Right kidney (tissue), 1 donor: ENCODE measurements at regions not wholly inside any gene's neighbourhood (a gene's known extent, or its start where the extent isn't known, plus 50 kb on each side); places are given as distances from the start of the nearest gene placed in this dataset.
"Not testable (repeated sequence)": the region's sequence is repeated elsewhere in the genome, so short reads cannot be mapped to it uniquely, and the experiment has no call there.

Experiments
- DNase-seq: peaks from one replicate; pipeline ENCODE4 v3.0.0-alpha.2; 2016

DNA sequence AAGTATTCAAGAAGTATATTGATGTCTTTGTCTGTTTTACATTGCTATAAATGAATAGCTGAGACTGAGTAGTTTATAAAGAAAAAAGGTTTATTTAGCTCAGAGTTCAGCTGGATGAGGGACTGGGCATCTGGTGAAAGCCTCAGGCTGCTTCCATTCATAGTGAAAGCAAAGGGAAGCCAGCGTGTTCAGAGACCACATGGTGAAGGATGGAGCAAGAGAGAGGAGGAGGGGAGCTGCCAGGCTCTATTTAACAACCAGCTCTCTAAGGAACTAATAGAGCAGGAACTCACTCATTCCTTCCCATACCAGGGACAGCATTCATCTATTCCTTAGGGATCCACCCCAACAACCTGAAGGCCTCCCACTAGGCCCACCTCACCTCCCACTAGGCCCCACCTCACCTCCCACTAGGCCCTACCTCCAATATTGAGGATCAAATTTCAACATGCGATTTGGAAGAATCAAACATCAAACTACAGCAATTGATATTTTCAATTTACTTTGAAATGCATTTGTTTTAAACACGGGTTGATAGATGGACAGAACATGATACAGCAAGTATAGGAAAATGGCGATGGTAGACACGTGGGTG, 167.5 kb upstream of the HES1 start:
- DNase-seq, result no peak

DNA sequence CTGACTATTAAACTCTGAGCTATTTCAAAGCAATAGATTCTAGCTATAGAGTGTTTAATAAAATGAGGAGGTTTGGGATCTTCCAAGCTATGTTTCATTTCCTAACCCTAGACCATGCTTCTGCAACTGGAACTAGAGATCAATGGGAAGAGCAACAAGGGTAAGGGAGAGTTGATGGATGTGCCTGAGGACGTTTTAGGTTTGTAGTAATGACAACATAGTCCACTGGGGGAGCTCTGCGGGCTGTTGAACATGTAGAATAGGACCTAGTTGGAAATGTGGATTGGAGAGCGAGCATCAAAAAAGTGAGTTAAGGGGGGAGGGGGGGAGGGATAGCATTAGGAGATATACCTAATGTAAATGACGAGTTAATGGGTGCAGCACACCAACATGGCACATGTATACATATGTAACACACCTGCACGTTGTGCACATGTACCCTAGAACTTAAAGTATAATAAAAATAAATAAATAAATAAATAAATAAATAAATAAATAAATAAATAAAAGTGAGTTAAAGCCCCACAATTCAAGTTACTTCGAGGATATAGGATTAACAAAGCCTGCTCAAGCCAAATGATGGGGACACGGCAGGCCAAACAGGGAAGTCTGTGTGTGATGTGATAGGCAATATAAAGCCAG, 165.7 kb upstream of the HES1 start:
- DNase-seq, result not testable (repeated sequence)

DNA sequence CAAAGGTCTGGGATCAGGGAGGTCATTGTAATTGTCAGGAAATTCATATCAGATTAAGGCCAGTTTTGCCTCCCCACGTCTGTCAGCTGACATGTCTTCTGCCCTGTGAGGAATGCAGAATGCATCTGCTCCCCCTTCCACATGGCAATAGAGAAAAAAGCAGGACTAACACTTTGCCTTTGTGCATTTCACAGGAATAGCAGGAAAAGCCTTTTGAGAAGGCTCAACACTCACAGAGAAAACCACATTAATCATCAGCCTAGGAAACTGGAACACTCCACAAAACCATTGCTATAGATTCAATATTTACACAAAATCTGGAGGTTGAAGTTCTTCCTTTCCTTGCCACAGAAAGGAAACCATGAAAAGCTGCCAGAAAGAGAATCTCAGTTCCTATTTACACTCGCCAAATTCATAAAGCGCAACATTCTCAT, 165.2 kb upstream of the HES1 start:
- no peak for DNase-seq

DNA sequence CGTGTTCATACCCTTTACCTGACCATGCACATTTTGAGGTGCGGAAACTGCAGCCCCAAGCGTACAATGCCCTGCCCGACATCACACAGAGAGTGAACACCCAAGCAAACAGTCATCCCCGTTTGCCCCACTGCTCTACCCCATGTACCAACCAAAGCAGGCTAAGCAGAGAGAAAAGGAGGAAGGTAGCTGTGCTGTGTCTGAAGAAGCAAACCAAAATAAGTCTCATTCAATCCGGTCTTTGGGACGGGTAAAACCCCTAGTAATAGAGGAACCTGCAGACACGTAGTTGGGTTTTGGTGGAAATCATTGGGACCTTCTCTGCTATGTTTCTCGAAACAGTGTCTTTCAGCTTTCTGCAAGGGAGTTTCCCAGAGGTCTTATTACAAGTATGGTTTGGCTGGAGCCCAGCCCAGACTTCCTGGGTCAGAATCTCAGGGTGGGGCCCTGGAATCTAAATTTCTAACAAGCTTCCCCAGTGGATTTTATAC, 164.6 kb upstream of the HES1 start:
- no peak for DNase-seq

DNA sequence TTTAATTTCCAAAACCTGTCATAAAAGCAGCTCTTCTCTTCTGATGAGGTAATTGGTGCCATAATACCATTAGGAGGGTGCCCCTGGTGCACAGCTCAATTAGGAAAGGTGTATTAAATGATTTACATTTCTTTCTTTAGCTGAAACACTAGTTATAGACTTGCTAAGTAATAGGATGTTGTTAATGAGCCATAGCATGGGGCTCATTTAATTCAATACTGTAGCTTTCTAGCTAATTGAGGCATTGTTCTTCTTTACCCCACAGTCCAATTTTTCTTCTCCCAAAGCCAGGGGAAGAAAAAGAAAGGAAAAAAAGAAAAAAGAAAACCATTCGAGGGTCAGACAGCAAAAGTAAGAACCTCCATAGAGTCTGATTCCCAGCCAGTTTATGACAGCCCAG, 164.0 kb upstream of the HES1 start:
- DNase-seq, result no peak

DNA sequence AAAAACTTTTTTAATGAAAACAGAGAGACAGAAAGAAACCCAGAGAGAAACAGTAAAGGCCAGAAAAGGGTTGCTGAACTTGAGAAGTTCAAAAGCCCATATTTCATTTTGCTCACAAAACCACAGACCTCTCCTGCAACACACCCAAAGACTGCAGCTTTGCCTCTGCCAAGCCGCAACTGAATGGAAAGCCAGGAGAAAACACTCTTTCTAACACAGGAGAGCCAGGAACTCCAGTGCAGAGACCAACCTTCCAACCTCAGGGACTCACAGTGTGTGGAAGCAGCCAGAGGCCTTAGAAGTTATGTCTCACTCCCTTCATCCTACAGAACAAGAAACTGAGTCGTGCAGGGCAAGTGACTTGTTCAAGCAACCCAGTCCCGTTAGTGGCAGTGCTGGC, 163.1 kb upstream of the HES1 start:
- DNase-seq, result no peak

DNA sequence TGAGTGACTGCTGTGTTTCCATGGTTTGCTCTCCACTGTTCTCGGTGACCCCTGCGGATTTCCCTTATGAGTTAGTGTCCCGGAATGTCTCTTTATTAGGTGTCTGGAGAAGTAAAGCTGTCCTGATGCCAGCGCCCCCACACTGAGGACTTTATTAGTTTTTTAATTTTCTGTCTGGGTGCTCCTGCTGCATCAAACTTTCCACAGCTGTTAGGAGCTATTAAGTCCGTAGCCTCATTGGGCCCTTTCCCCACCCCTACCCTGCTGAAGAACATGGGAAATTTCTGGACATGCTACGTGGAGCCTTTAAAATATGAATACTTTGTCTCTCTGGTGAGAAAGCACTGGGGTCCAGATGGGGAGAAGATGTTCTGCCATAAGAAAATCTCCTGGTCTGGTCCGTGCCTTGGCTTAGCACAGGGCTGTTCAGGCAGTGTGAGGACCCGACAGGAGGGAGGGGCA, 161.7 kb upstream of the HES1 start:
- DNase-seq, result no peak

DNA sequence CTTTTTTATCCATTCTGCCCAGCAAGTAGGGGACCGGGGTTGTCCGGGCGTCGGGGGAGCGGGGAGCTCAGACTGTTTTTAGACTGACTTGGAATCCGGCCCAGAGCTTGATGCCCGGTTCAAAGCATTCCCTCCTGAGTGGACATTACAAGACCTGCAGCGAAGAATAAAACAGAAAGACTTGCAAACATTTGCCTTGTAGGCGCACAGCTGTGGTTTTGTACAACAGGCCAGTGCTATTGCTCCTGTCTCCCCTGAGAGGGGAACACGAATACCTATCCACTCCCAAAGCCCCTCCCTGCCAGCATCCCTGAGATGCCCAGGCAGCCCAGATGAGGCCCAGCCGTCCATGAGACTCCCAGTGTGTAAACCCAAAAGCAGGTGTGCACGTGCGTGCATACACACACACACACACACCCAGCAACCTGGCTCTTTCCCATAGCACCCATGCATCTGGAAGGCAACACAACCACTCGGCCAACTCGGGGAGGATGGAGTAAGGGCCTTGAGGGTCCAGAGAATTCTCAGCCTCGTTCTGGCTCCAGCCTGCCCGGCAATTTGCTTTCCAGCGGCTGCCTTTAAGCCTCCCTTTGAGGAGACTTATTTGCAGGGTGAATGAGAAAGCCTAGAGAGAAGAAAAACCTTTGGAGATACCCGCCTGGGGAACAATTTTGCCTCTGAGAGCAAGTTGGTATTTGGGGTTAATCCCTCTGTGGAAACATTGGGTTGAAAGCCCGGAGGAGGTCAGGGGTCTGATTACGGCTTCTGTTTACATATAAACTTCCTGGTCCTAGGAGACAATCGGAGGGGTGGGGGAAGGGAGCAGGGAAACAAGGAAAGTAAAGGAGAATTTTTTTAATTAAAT, 161.0 kb upstream of the HES1 start:
- DNase-seq, result peak; percentile 52

DNA sequence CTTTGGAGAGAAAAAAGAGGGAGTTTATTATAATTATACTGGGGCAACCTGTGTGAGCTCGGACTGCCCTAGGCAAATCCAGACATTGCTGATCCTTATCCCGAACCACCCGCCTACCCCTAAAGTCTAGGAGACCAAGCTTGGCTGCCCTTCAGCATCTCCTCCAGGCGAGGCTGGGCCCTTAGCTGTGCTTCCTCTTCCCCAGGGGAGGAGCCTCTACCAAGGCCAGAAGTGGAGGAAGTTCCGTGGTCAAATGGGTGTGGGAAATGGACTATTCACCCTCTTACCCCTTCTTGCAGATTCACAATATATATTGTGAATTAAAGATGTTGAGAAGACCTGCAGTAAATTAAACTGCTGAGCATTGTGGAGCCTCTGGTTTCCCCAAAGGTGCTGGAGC, 158.3 kb upstream of the HES1 start:
- DNase-seq, result no peak

DNA sequence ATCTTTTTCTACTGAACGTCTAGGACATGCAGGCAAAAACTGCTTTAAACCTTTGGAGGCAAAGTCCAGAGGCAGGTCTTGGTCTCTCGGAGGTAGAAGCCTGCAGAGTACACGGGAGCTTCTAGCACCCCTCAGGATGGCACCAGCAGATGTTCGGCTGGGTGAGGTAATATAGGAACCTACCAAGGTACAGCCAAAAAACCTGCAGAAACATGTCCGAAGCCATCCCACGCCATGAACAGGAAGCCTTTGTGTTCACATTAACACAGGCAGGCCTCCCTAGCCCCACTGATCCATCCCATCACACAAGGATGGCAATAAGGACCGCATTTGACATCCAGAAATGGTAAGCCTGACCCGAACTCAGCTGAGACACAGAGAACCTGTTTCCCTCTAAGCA, 157.9 kb upstream of the HES1 start:
- DNase-seq, result no peak

DNA sequence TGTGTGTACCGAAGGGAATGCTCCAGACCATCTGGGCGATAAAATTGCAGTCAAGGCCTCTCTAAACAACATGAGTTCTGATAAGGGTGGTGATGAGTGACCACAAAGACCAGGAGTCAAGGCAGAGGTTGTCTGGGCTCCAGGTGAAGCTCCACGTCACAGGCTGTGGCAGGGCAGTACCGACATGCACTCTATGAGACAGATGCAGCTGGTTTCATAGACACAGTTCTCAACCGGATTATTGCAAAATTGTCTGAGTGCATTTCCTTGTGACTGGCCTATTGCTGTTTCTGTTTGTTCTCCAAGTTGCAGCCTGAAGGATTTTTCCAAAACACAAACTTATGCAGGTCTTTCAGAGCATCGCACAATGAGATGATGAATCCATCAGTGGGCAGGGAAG, 157.5 kb upstream of the HES1 start:
- no peak for DNase-seq

DNA sequence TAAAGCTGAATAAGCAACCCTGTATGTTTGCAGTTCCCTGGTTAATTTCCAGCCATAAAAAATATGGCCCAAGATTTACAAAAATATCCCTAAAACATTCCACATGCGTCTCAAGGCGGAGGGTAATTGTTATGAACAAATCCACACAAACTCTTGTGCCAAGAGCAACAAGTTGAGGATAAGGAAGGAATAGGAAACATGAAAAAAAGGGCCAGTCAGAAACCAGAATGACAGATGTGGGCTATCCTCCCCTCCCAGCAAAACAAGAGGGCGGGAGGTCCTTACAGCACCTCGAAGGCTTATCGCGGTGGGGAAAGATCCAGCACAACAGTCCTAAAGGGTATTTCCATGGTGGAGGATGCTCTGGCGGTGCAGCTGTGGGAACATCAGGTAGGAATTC, 155.6 kb upstream of the HES1 start:
- no peak for DNase-seq

DNA sequence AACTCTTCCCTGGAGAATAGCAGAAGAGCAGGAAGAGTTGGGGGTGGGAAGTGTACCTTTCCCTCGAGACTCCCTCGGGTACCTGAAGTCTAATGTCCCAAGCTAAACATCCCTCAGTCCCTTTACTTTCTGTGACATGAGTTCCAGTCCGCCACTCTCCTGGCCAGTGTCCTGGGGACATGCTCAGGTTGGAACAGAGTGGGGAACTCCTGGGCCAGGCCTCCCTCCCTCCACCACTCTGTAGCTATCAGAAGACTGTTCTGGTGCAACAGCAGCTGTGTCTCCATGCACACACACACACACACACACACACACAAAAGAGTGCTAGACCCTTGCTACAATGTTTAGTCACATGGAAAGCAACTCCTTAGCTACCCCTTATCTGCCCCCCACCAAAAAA, 155.0 kb upstream of the HES1 start:
- no peak for DNase-seq

DNA sequence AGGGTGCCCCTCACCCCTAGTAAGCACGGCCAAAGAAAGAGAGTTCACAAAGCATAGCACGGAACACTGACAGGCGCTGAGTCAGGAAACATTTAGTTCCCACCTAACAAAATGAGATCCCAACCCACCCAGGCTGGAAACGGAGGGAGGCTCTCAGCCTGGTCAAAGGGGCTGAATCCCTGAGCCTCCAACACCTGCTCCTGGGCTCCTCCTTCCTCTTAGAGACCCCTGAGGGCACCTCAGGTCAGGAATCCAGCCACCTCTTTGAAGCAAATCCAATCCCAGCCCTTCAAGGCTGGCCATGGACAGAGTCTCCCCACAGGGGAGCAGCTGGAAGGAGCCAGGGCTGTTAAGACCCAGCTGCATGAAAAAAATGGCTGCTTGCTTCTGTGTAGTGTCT, 154.4 kb upstream of the HES1 start:
- DNase-seq, result no peak

DNA sequence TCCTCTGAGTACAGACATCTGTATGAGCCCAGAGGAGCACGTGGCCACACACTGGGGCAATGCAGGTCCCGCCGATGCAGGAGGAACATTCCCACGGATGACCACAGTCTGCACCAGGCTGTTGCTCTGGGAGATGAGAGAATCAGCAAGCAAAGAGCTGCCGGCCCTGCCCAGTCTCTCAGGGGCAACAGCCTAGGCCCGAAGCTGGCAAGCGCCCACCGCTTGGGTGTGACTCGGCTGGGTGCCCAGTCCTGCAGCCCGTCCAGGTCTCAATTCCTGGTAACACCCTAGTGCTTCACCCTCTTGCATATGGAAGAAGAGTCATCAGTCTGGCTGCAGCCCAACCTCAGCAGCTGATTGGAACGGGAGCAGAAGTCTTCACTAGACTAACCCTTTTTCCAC, 153.7 kb upstream of the HES1 start:
- no peak for DNase-seq

DNA sequence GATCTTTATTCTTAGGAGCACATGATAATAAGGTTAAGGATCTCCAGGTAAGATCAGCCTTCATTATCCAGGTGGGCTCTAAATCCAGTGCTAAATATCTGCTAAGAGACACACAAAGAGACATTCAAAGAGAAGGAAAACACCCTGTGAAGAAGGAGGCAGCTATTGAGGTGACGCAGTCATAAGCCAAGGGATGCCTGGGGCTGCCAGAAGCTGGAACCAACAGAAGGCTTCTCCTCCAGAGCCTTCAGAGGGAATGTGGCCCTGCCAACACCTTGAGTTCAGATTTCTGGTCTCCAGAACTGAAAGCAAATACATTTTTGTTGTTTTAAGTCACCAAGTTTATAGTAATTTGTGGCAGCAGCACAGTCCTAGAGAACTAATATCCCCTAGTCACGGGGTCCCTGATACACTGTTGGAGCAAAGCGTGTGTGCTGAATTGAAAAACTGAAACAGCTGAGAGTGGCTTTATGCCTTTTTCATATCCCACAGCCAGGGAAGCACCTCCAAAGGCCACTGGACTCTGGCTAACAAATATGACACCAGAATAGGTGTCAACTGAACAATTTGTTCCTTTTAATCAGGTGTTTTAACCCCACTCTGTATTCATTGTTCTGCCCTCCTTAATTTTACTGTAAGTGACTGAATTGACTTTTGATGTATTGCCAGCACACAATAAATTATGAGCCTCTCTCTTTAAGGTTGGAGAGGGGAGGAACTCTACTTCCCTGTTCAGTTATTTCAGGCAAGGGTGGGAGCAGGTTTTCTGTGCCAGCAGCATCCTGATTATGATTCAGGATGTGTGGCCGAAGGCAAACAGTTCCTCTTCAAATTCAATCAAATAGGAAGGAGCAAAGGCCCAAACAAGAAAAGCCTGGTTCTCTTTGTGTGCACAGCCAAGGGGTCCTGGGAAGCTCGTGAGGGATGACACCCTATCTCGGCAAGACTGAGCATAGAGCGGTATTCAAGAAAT, 151.8 kb upstream of the HES1 start:
- no peak for DNase-seq

DNA sequence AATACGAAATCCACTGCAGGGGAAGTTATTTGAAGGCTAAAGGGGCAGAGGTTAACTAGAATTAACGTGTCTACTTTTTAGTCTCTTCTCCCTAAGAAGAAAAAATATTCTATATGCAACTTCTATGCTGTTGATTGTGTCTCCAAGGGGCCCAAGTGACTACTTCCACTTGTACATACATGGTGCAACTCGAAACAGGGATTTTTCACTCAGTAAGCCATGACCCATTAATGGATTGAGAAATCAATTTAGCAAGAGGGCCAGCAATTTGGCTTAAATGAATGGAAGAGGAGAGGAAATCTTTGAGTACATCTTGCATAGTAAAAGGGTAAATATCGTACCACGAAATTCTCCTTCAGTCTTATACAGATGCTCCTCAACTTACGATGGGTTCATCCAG, 151.1 kb upstream of the HES1 start:
- no peak for DNase-seq

DNA sequence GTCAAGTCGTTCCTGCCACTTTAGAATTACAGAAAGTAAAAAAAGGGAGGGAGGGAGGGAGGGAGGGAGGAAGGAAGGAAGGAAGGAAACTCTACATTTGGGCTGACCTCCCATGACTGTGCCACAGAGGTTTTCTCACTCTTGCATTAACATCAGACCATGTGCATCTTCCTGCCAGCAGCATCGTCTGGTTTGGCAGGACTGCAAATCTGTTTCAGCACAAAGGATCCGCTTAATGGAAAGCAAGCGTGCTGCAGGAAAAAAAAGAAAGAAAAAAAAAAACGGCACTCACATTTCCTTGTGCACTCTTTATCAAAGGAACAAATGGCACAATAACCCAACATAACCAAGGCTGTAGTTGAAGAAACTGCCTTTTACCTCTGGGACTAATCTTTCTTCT, 148.8 kb upstream of the HES1 start:
- DNase-seq, result no peak

DNA sequence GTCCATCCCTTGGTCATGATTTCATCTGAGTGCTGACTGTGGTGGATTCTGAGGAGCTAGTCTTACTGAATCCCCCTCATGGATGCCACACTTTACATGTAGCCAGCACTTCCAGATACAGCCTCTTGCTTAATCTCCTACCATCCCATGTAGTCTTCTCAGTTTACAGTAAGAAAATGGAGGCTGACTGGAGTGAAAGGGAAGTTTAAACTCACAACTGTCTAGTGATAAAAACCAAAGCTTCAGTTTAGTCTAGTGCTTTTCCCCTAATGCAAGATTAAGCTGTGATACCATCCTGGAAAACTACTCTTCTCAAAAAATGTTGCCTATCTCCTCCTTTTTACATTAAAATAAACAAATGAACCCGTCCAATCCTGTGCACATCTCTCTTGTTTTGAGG, 146.8 kb upstream of the HES1 start:
- no peak for DNase-seq

DNA sequence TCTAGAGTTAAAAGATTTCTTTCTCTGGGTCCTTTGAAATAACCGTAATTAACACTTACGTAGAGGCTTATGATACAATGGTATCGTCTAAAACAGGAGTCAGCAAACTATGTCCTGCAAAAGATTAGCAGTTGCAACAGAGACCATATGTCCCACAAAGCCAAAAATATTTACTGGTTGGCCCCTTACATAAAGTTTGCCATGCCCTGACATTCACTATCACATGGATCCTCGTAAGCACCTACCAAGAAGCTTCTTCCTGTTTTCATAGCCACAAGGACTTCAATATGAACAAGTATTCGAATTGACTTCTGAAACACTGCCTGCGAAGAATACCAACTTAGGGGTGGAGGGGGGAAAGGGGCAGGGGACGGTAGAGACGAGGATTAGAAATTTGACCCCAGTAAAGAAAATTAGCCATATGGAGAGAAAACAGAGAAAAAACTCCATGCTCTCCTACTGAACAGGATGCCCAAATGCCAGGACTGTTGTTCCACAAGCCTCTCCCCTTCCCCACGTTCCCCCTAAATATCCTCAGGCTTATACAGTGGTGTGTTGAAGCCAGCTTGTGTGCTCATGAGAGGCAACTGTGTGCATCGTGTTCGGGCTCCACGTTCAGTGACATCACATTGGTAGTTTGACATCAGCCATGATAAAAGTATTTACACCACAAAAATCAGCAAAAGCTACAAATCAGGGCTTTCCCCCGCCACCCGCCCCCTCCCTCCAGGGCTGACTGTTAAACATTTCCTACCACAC, 144.1 kb upstream of the HES1 start:
- DNase-seq, result no peak

DNA sequence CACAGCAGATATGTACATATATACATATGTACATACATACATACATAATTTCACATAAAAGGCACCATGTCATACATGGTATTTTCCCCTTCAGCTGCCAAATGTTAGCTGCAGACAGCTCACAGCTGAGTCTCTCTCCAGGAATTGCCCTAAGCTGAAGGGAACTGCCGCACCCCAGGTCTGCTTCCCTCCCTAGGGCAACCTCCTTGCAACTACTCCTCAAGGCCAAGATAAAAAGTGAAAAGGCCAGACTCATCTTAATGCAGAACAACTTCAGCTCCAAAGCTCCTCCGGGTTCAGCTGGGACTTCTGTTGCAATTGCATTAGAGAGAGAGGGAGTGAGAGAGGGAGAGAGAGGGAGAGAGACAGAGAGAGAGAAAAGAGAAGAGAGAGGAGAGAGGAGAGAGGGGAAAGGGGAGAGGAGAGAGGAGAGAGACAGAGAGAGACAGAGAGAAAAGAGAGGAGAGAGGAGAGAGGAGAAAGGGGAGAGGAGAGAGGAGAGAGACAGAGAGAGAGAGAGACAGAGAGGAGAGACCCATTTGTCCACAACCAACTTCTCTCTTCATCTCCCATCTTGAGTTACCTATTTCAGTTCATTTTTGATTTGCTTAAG, 143.4 kb upstream of the HES1 start:
- no peak for DNase-seq
